ENCODE measurements at regions not wholly inside any gene's neighbourhood (a gene's known extent, or its start where the extent isn't known, plus 50 kb on each side); places are given as distances from the start of the nearest gene placed in this dataset.

GRCh38 chr11:45454917-45455401 lies 168.8 kb upstream of the SYT13 start:
- intact Hi-C loops (cut with micrococcal nuclease): no loop called here
- DNase-seq (ENCODE audit: low spot score): no peak
- Mint-ChIP-seq H3K27me3 (ENCODE audit: insufficient read depth) (no peaks in the 10 kb centered on the region), H3K4me1 (ENCODE audit: low read depth) (no peaks in the 10 kb centered on the region), H3K27ac (no peak overlapping the region), H3K9me3 (no peaks in the 10 kb centered on the region), H3K36me3 (ENCODE audit: low read depth) (no peaks in the 10 kb centered on the region), H3K4me3 (no peak overlapping the region)

- intact Hi-C loops (cut with micrococcal nuclease): no loop called here
- Mint-ChIP-seq H3K4me1 (ENCODE audit: low read depth) (no peaks in the 10 kb centered on the region), H3K27ac (no peak overlapping the region), H3K27me3 (ENCODE audit: insufficient read depth) (no peaks in the 10 kb centered on the region), H3K9me3 (no peaks in the 10 kb centered on the region), H3K4me3 (no peak overlapping the region), H3K36me3 (ENCODE audit: low read depth) (no peaks in the 10 kb centered on the region)
- no peak for DNase-seq (ENCODE audit: low spot score)
Observed at GRCh38 chr11:45453721-45454120, 167.6 kb upstream of the SYT13 start.

GRCh38 chr11:45451766-45452440 lies 165.8 kb upstream of the SYT13 start:
- H3K36me3 Mint-ChIP-seq (ENCODE audit: low read depth): no peaks in the 10 kb centered on the region
- no peaks in the 10 kb centered on the region for H3K9me3 Mint-ChIP-seq
- DNase-seq (ENCODE audit: low spot score): no peak
- H3K4me3 Mint-ChIP-seq: no peak overlapping the region
- intact Hi-C loops (cut with micrococcal nuclease): no loop called here
- H3K27me3 Mint-ChIP-seq (ENCODE audit: insufficient read depth): no peaks in the 10 kb centered on the region
- no peaks in the 10 kb centered on the region for H3K4me1 Mint-ChIP-seq (ENCODE audit: low read depth)
- no peak overlapping the region for H3K27ac Mint-ChIP-seq

GRCh38 chr11:45450189-45450588 lies 164.0 kb upstream of the SYT13 start:
- H3K27me3 Mint-ChIP-seq (ENCODE audit: insufficient read depth): no peaks in the 10 kb centered on the region
- H3K4me3 Mint-ChIP-seq: no peak overlapping the region
- intact Hi-C loops (cut with micrococcal nuclease): no loop called here
- H3K9me3 Mint-ChIP-seq: no peaks in the 10 kb centered on the region
- no peak for DNase-seq (ENCODE audit: low spot score)
- no peaks in the 10 kb centered on the region for H3K4me1 Mint-ChIP-seq (ENCODE audit: low read depth)
- H3K36me3 Mint-ChIP-seq (ENCODE audit: low read depth): no peaks in the 10 kb centered on the region
- H3K27ac Mint-ChIP-seq: no peak overlapping the region

- DNase-seq (ENCODE audit: low spot score): no peak
- intact Hi-C loops (cut with micrococcal nuclease): no loop called here
- no peaks in the 10 kb centered on the region for H3K9me3 Mint-ChIP-seq
- no peaks in the 10 kb centered on the region for H3K36me3 Mint-ChIP-seq (ENCODE audit: low read depth)
- H3K27ac Mint-ChIP-seq: no peak overlapping the region
- H3K4me3 Mint-ChIP-seq: no peak overlapping the region
- H3K4me1 Mint-ChIP-seq (ENCODE audit: low read depth): no peaks in the 10 kb centered on the region
- no peaks in the 10 kb centered on the region for H3K27me3 Mint-ChIP-seq (ENCODE audit: insufficient read depth)
Observed at GRCh38 chr11:45449036-45449601, 163.0 kb upstream of the SYT13 start.

- no peak overlapping the region for H3K27ac Mint-ChIP-seq
- no peak overlapping the region for H3K4me3 Mint-ChIP-seq
- H3K36me3 Mint-ChIP-seq (ENCODE audit: low read depth): no peaks in the 10 kb centered on the region
- no peak for DNase-seq (ENCODE audit: low spot score)
- intact Hi-C loops (cut with micrococcal nuclease): no loop called here
- H3K4me1 Mint-ChIP-seq (ENCODE audit: low read depth): no peaks in the 10 kb centered on the region
- H3K27me3 Mint-ChIP-seq (ENCODE audit: insufficient read depth): no peaks in the 10 kb centered on the region
- H3K9me3 Mint-ChIP-seq: no peaks in the 10 kb centered on the region
Observed at GRCh38 chr11:45448561-45448960, 162.4 kb upstream of the SYT13 start.

- intact Hi-C loops (cut with micrococcal nuclease): no loop called here
- Mint-ChIP-seq H3K9me3 (no peaks in the 10 kb centered on the region), H3K4me1 (ENCODE audit: low read depth) (no peaks in the 10 kb centered on the region), H3K36me3 (ENCODE audit: low read depth) (no peaks in the 10 kb centered on the region), H3K27me3 (ENCODE audit: insufficient read depth) (peaks cover 2% of the 10 kb centered on the region), H3K4me3 (no peak overlapping the region), H3K27ac (no peak overlapping the region)
- DNase-seq (ENCODE audit: low spot score): no peak
Observed at GRCh38 chr11:45446998-45447397, 160.9 kb upstream of the SYT13 start.

- intact Hi-C loops (cut with micrococcal nuclease): no loop called here
- no peaks in the 10 kb centered on the region for H3K36me3 Mint-ChIP-seq (ENCODE audit: low read depth)
Observed at GRCh38 chr11:45446434-45446833, 160.3 kb upstream of the SYT13 start.

GRCh38 chr11:45444796-45445195 lies 158.7 kb upstream of the SYT13 start:
- H3K36me3 Mint-ChIP-seq (ENCODE audit: low read depth): no peaks in the 10 kb centered on the region
- no peak for DNase-seq (ENCODE audit: low spot score)
- intact Hi-C loops (cut with micrococcal nuclease): no loop called here

More at GRCh38 chr11:45446434-45446833, 160.3 kb upstream of the SYT13 start:
- Mint-ChIP-seq H3K4me3 (no peak overlapping the region), H3K27ac (no peak overlapping the region), H3K9me3 (no peaks in the 10 kb centered on the region), H3K27me3 (ENCODE audit: insufficient read depth) (peaks cover 2% of the 10 kb centered on the region), H3K4me1 (ENCODE audit: low read depth) (no peaks in the 10 kb centered on the region)
- no peak for DNase-seq (ENCODE audit: low spot score)

GRCh38 chr11:45440111-45440510 lies 154.0 kb upstream of the SYT13 start:
- Mint-ChIP-seq H3K4me1 (ENCODE audit: low read depth) (no peaks in the 10 kb centered on the region), H3K4me3 (no peak overlapping the region), H3K36me3 (ENCODE audit: low read depth) (no peaks in the 10 kb centered on the region), H3K27me3 (ENCODE audit: insufficient read depth) (peaks cover 2% of the 10 kb centered on the region), H3K9me3 (peaks cover 8% of the 10 kb centered on the region), H3K27ac (no peak overlapping the region)
- no peak for DNase-seq (ENCODE audit: low spot score)
- intact Hi-C loops (cut with micrococcal nuclease): no loop called here

More at GRCh38 chr11:45444796-45445195, 158.7 kb upstream of the SYT13 start:
- no peaks in the 10 kb centered on the region for H3K4me1 Mint-ChIP-seq (ENCODE audit: low read depth)
- H3K27ac Mint-ChIP-seq: no peak overlapping the region
- H3K27me3 Mint-ChIP-seq (ENCODE audit: insufficient read depth): peaks cover 2% of the 10 kb centered on the region
- no peak overlapping the region for H3K4me3 Mint-ChIP-seq
- H3K9me3 Mint-ChIP-seq: peaks cover 3% of the 10 kb centered on the region

- peaks cover 8% of the 10 kb centered on the region for H3K9me3 Mint-ChIP-seq
- H3K4me3 Mint-ChIP-seq: no peak overlapping the region
- H3K27me3 Mint-ChIP-seq (ENCODE audit: insufficient read depth): peaks cover 7% of the 10 kb centered on the region
- H3K27ac Mint-ChIP-seq: no peak overlapping the region
- H3K4me1 Mint-ChIP-seq (ENCODE audit: low read depth): no peaks in the 10 kb centered on the region
- H3K36me3 Mint-ChIP-seq (ENCODE audit: low read depth): no peaks in the 10 kb centered on the region
- intact Hi-C loops (cut with micrococcal nuclease): no loop called here
- DNase-seq (ENCODE audit: low spot score): no peak
Observed at GRCh38 chr11:45436966-45437365, 150.8 kb upstream of the SYT13 start.

GRCh38 chr11:45436118-45436517 lies 150.0 kb upstream of the SYT13 start:
- intact Hi-C loops (cut with micrococcal nuclease): no loop called here
- no peak overlapping the region for H3K4me3 Mint-ChIP-seq
- H3K27ac Mint-ChIP-seq: no peak overlapping the region
- peaks cover 8% of the 10 kb centered on the region for H3K9me3 Mint-ChIP-seq
- H3K27me3 Mint-ChIP-seq (ENCODE audit: insufficient read depth): peaks cover 7% of the 10 kb centered on the region
- H3K36me3 Mint-ChIP-seq (ENCODE audit: low read depth): no peaks in the 10 kb centered on the region
- no peaks in the 10 kb centered on the region for H3K4me1 Mint-ChIP-seq (ENCODE audit: low read depth)
- no peak for DNase-seq (ENCODE audit: low spot score)

- Mint-ChIP-seq H3K27ac (no peak overlapping the region), H3K4me1 (ENCODE audit: low read depth) (no peaks in the 10 kb centered on the region), H3K4me3 (no peak overlapping the region)
Observed at GRCh38 chr11:45435706-45436105, 149.6 kb upstream of the SYT13 start.

More at GRCh38 chr11:45435706-45436105, 149.6 kb upstream of the SYT13 start:
- H3K9me3 Mint-ChIP-seq: peaks cover 8% of the 10 kb centered on the region
- no peak for DNase-seq (ENCODE audit: low spot score)
- intact Hi-C loops (cut with micrococcal nuclease): no loop called here
- H3K27me3 Mint-ChIP-seq (ENCODE audit: insufficient read depth): peaks cover 7% of the 10 kb centered on the region
- no peaks in the 10 kb centered on the region for H3K36me3 Mint-ChIP-seq (ENCODE audit: low read depth)

Data from activated T-helper 1 cell treated with anti-CD3 and anti-CD28 coated beads, Interleukin-12 subunit alpha, Interleukin-12 subunit beta, Interleukin-2, Interleukin-4 antibody, amounts not matched to agents 30 ng/mL and 10 ng/mL and 1 ng/mL, durations not matched to agents 14 hours and 24 hours and 36 hours (primary cell).